ENCODE measurements at regions not wholly inside any gene's neighbourhood (a gene's known extent, or its start where the extent isn't known, plus 50 kb on each side); places are given as distances from the start of the nearest gene placed in this dataset.

GRCh38 chr12:91414636-91415035 is 232.0 kb upstream of the DCN start:
- Mint-ChIP-seq H3K4me1 (no peaks in the 10 kb centered on the region), H3K4me3 (no peak overlapping the region), H3K9me3 (ENCODE audit: insufficient read depth) (no peaks in the 10 kb centered on the region), H3K27me3 (peaks cover 30% of the 10 kb centered on the region), H3K27ac (no peak overlapping the region)
- CTCF ChIA-PET, result no interaction called here
- DNase-seq, result no peak
- intact Hi-C loops (cut with micrococcal nuclease), result no loop called here
- Histone ChIP-seq H4K20me1 (ENCODE audit: control insufficient read depth, insufficient read depth, low read length, poor library complexity, severe bottlenecking) (no peaks in the 10 kb centered on the region), H3K9ac (ENCODE audit: low read length) (no peak overlapping the region), H3K4me1 (ENCODE audit: control insufficient read depth in 2 of 2, insufficient read depth in 2 of 2, low read length in 2 of 2) (no peaks in the 10 kb centered on the region), H3K27me3 (replicated peaks in 1 of 4; ENCODE audit: control extremely low read depth in 1 of 4, control insufficient read depth in 3 of 4, insufficient read depth in 4 of 4, low read length in 3 of 4) (no peaks in the 10 kb centered on the region), H3K9me3 (ENCODE audit: control extremely low read depth in 1 of 3, control insufficient read depth in 2 of 3, insufficient read depth in 1 of 3, low read length in 2 of 3) (no peaks in the 10 kb centered on the region), H3K36me3 (replicated peaks in 1 of 2; ENCODE audit: control extremely low read depth in 1 of 2, control insufficient read depth in 1 of 2, extremely low read depth in 1 of 2, insufficient read depth in 2 of 2, low read length in 1 of 2) (no peaks in the 10 kb centered on the region), H3K79me2 (ENCODE audit: control insufficient read depth, insufficient read depth, low read length) (no peaks in the 10 kb centered on the region), H3K27ac (ENCODE audit: low read length in 2 of 2) (no peak overlapping the region), H3K4me3 (ENCODE audit: control extremely low read depth in 1 of 5, extremely low read depth in 1 of 5, insufficient read depth in 1 of 5, low read depth in 2 of 5, low read length in 4 of 5) (no peak overlapping the region), H2AFZ (ENCODE audit: insufficient read depth, low read depth, low read length, poor library complexity, severe bottlenecking) (no peak overlapping the region), H3K4me2 (replicated peaks; ENCODE audit: low read depth, low read length, poor library complexity, severe bottlenecking) (no peak overlapping the region)
- no peak for ATAC-seq (ENCODE audit: low read depth)
- POLR2A ChIA-PET, result no interaction called here
- TF ChIP-seq EZH2 (IDR thresholded peaks at IDR 0.05; ENCODE audit: borderline replicate concordance, insufficient read depth, low read depth, low read length, poor library complexity, severe bottlenecking) (no peak), CTCF (IDR thresholded peaks at IDR 0.05) (no peak)

- H2AFZ ChIP-seq (ENCODE audit: insufficient read depth, low read depth, low read length, poor library complexity, severe bottlenecking), result no peak overlapping the region
These were observed 231.2 kb upstream of the DCN start for GRCh38 chr12:91413581-91414546.

More at GRCh38 chr12:91413581-91414546, 231.2 kb upstream of the DCN start:
- Histone ChIP-seq H3K4me1 (ENCODE audit: control insufficient read depth in 2 of 2, insufficient read depth in 2 of 2, low read length in 2 of 2) (no peaks in the 10 kb centered on the region), H3K27me3 (replicated peaks in 1 of 4; ENCODE audit: control extremely low read depth in 1 of 4, control insufficient read depth in 3 of 4, insufficient read depth in 4 of 4, low read length in 3 of 4) (no peaks in the 10 kb centered on the region), H3K9ac (ENCODE audit: low read length) (no peak overlapping the region), H3K27ac (ENCODE audit: low read length in 2 of 2) (no peak overlapping the region), H3K9me3 (ENCODE audit: control extremely low read depth in 1 of 3, control insufficient read depth in 2 of 3, insufficient read depth in 1 of 3, low read length in 2 of 3) (no peaks in the 10 kb centered on the region), H3K4me3 (ENCODE audit: control extremely low read depth in 1 of 5, extremely low read depth in 1 of 5, insufficient read depth in 1 of 5, low read depth in 2 of 5, low read length in 4 of 5) (no peak overlapping the region), H3K4me2 (replicated peaks; ENCODE audit: low read depth, low read length, poor library complexity, severe bottlenecking) (no peak overlapping the region), H3K36me3 (replicated peaks in 1 of 2; ENCODE audit: control extremely low read depth in 1 of 2, control insufficient read depth in 1 of 2, extremely low read depth in 1 of 2, insufficient read depth in 2 of 2, low read length in 1 of 2) (no peaks in the 10 kb centered on the region), H3K79me2 (ENCODE audit: control insufficient read depth, insufficient read depth, low read length) (no peaks in the 10 kb centered on the region), H4K20me1 (ENCODE audit: control insufficient read depth, insufficient read depth, low read length, poor library complexity, severe bottlenecking) (no peaks in the 10 kb centered on the region)
- Mint-ChIP-seq H3K9me3 (ENCODE audit: insufficient read depth) (no peaks in the 10 kb centered on the region), H3K4me1 (no peaks in the 10 kb centered on the region), H3K27me3 (peaks cover 28% of the 10 kb centered on the region), H3K4me3 (no peak overlapping the region), H3K27ac (no peak overlapping the region)
- ATAC-seq (ENCODE audit: low read depth) (no peak), DNase-seq (no peak)
- intact Hi-C loops (cut with micrococcal nuclease), result no loop called here
- CTCF ChIA-PET, result interaction anchor here (0.6 kb wide), 1 partner anchor 1692 kb away, joined by 3 read pairs; no protein-coding TSS in a partner anchor
- POLR2A ChIA-PET, result no interaction called here
- TF ChIP-seq CTCF (IDR thresholded peaks at IDR 0.05) (no peak), EZH2 (IDR thresholded peaks at IDR 0.05; ENCODE audit: borderline replicate concordance, insufficient read depth, low read depth, low read length, poor library complexity, severe bottlenecking) (no peak)
- no CpG with 5 or more reads among the region's 6 CpGs for WGBS (ENCODE audit: insufficient coverage)
